B cell (primary cell): ENCODE measurements at regions not wholly inside any gene's neighbourhood (a gene's known extent, or its start where the extent isn't known, plus 50 kb on each side); places are given as distances from the start of the nearest gene placed in this dataset.

Experiments
- ATAC-seq: fragments of 200-7000 bp; cut with Tn5 transposase; one replicate; pipeline ENCODE4 v1.10.0; 2021; ENCODE audit warnings: low read depth, mild to moderate bottlenecking, moderate number of reproducible peaks, moderate library complexity
- CTCF ChIA-PET: fragments of 350-600 bp; sonication (Branson Sonifier 250); formaldehyde crosslinking; loops from one replicate; lab custom pipeline; 2021; ENCODE audit warnings: antibody characterized with exemption, inconsistent platforms; lab: Charles Lee
- POLR2A ChIA-PET: fragments of 350-600 bp; sonication (Branson Sonifier 250); formaldehyde crosslinking; loops from one replicate; lab custom pipeline; 2021; ENCODE audit warnings: antibody characterized with exemption; lab: Charles Lee
- DNase-seq: peaks from one replicate; pipeline ENCODE4 v3.0.0; 2013
- H2AFZ ChIP-seq: 2 replicates; pipeline ENCODE4 v1.6.1; 2012; ENCODE audit warnings: mild to moderate bottlenecking, low read depth, low read length; ENCODE audit not compliant: insufficient read depth, poor library complexity, severe bottlenecking
- H3K27ac ChIP-seq, 2 donors: 1 replicate in 1 of 2; 2 replicates in 1 of 2; pipeline ENCODE4 v1.5.1; 2012 to 2013; ENCODE audit warnings: low read length in 2 of 2, mild to moderate bottlenecking in 2 of 2, moderate library complexity in 1 of 2
- H3K27me3 ChIP-seq, 4 experiments: fragments of 200-600 bp in 1 of 4; sonication (generic) in 1 of 4; replicated peaks in 1 of 4; 1 replicate in 2 of 4; 2 replicates in 2 of 4; pipeline versions ENCODE4 v1.6.1 to v1.7.0; 2013 to 2016; ENCODE audit warnings: low read length in 3 of 4, mild to moderate bottlenecking in 2 of 4, mixed read lengths in 1 of 4, moderate library complexity in 1 of 4; ENCODE audit not compliant: insufficient read depth in 4 of 4, control insufficient read depth in 3 of 4; ENCODE audit errors: control extremely low read depth in 1 of 4
- H3K36me3 ChIP-seq, 2 experiments: replicated peaks in 1 of 2; 1 replicate in 1 of 2; 2 replicates in 1 of 2; pipeline versions ENCODE4 v1.6.1 to v1.7.1; 2013; ENCODE audit warnings: low read length in 1 of 2; ENCODE audit not compliant: insufficient read depth in 2 of 2, control insufficient read depth in 1 of 2; ENCODE audit errors: control extremely low read depth in 1 of 2, extremely low read depth in 1 of 2
- H3K4me1 ChIP-seq, 2 donors: fragments of 200-600 bp in 1 of 2; sonication (generic) in 1 of 2; 1 replicate in 1 of 2; 2 replicates in 1 of 2; pipeline versions ENCODE4 v1.5.1 to v1.6.1; 2013 to 2017; ENCODE audit warnings: low read length in 2 of 2; ENCODE audit not compliant: control insufficient read depth in 2 of 2, insufficient read depth in 2 of 2
- H3K4me2 ChIP-seq: replicated peaks from 2 replicates; pipeline ENCODE3; 2012; ENCODE audit warnings: mild to moderate bottlenecking, low read depth, low read length; ENCODE audit not compliant: poor library complexity, severe bottlenecking
- H3K4me3 ChIP-seq, 5 experiments: fragments of 200-600 bp in 1 of 5; sonication (generic) in 1 of 5; 1 replicate in 3 of 5; 2 replicates in 2 of 5; pipeline versions ENCODE4 v1.5.1 to v1.7.0; 2011 to 2016; ENCODE audit warnings: low read length in 4 of 5, mild to moderate bottlenecking in 4 of 5, low read depth in 2 of 5, control low read depth in 1 of 5, moderate library complexity in 1 of 5; ENCODE audit not compliant: insufficient read depth in 1 of 5; ENCODE audit errors: control extremely low read depth in 1 of 5, extremely low read depth in 1 of 5
- H3K79me2 ChIP-seq: fragments of 200-600 bp; sonication (generic); one replicate; pipeline ENCODE4 v1.6.0; 2016; ENCODE audit warnings: low read length; ENCODE audit not compliant: control insufficient read depth, insufficient read depth
- H3K9ac ChIP-seq: fragments of 200-600 bp; sonication (generic); 2 replicates; pipeline ENCODE4 v1.6.1; 2017; ENCODE audit warnings: mild to moderate bottlenecking, low read length, moderate library complexity
- H3K9me3 ChIP-seq, 3 donors: one replicate each; pipeline versions ENCODE4 v1.6.1 to v1.7.1; 2013; ENCODE audit warnings: low read length in 2 of 3; ENCODE audit not compliant: control insufficient read depth in 2 of 3, insufficient read depth in 1 of 3; ENCODE audit errors: control extremely low read depth in 1 of 3
- H4K20me1 ChIP-seq: 2 replicates; pipeline ENCODE4 v1.6.0; 2012; ENCODE audit warnings: mild to moderate bottlenecking, low read length; ENCODE audit not compliant: insufficient read depth, control insufficient read depth, poor library complexity, severe bottlenecking
- H3K27ac Mint-ChIP-seq: one replicate; pipeline ENCODE4 v1.8.0; 2021; ENCODE audit warnings: mixed read lengths
- H3K27me3 Mint-ChIP-seq: one replicate; pipeline ENCODE4 v1.8.0; 2021; ENCODE audit warnings: mixed read lengths
- H3K4me1 Mint-ChIP-seq: one replicate; pipeline ENCODE4 v1.8.0; 2021; ENCODE audit warnings: mixed read lengths
- H3K4me3 Mint-ChIP-seq: one replicate; pipeline ENCODE4 v1.8.0; 2021; ENCODE audit warnings: mixed read lengths
- H3K9me3 Mint-ChIP-seq: one replicate; pipeline ENCODE4 v1.8.0; 2022; ENCODE audit warnings: mixed read lengths; ENCODE audit not compliant: insufficient read depth
- EZH2 ChIP-seq: IDR thresholded peaks from 2 replicates; pipeline ENCODE4 v1.6.1; 2012; ENCODE audit warnings: borderline replicate concordance, low read depth, mild to moderate bottlenecking, moderate library complexity, low read length; ENCODE audit not compliant: insufficient read depth, poor library complexity, severe bottlenecking
- WGBS: methylation state at CpG from one replicate; pipeline ENCODE4 v1.1.5; 2013; ENCODE audit warnings: missing lambda C conversion rate; ENCODE audit not compliant: insufficient coverage; 5-methylcytosine and 5-hydroxymethylcytosine counted together
- intact Hi-C: fragments of 100-400 bp; cut with micrococcal nuclease; formaldehyde crosslinking; loops from one replicate; pipeline ENCODE4 v1.10.0; 2022
- TF ChIP-seq, protein P1 (sequence below): fragments of 200-600 bp; IDR thresholded peaks from one replicate; pipeline ENCODE4 v1.8.0; 2022; ENCODE audit warnings: antibody characterized with exemption, mild to moderate bottlenecking

GRCh38 chr5:156259618-156260017 is 67.3 kb upstream of the SGCD start:
- DNase-seq, result no peak
- CTCF ChIA-PET, result no interaction called here

DNA sequence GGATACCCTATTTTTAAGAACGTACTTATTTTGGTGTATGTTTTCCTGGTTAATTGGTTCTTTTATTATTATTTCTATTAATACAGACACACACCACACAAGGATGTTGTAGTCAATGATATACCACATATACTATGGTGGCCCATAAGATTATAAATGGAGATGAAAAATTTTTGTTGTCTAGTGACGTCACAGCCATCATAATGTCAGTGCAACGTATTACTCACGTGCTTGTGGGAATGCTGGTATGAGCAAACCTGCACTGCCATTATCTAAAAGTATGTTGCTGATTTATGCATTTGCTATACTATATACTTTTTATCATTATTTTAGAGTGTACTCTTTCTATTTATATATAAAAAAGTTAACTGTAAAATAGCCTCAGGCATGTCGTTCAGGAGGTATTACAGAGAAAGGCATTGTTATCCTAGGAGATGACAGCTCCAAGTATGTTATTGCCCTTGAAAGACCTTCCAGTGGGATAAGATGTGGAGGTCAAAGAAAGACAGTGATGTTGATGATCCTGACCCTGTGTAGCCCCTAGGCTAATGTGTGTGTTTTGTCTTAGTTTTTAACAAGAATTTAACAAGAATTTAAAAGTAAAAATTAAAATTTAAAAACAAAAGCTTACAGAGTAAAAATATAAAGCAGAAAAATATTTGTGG is 65.6 kb upstream of the SGCD start:
- no peaks in the 10 kb centered on the region for H3K79me2 ChIP-seq
- H3K4me3 ChIP-seq, result no peak overlapping the region
- H3K4me1 ChIP-seq, result no peaks in the 10 kb centered on the region
- H3K27ac Mint-ChIP-seq, result no peak overlapping the region
- H3K4me2 ChIP-seq, result no peak overlapping the region
- DNase-seq, result no peak
- H3K36me3 ChIP-seq, result no peaks in the 10 kb centered on the region
- H4K20me1 ChIP-seq, result no peaks in the 10 kb centered on the region
- H3K9me3 ChIP-seq, result no peaks in the 10 kb centered on the region
- H3K9ac ChIP-seq, result no peak overlapping the region
- 86% methylated on average over 1 of the region's 5 CpGs for WGBS
- H3K9me3 Mint-ChIP-seq, result peaks cover 3% of the 10 kb centered on the region
- H2AFZ ChIP-seq, result no peak overlapping the region
- H3K27me3 ChIP-seq, result no peaks in the 10 kb centered on the region
- H3K4me3 Mint-ChIP-seq, result no peak overlapping the region
- no peaks in the 10 kb centered on the region for H3K27me3 Mint-ChIP-seq
- ChIA-PET POLR2A (no interaction called here), CTCF (no interaction called here)
- intact Hi-C loops, result no loop called here
- ATAC-seq, result no peak
- H3K4me1 Mint-ChIP-seq, result no peaks in the 10 kb centered on the region
- H3K27ac ChIP-seq, result no peak overlapping the region
- TF ChIP-seq, protein P1, sequence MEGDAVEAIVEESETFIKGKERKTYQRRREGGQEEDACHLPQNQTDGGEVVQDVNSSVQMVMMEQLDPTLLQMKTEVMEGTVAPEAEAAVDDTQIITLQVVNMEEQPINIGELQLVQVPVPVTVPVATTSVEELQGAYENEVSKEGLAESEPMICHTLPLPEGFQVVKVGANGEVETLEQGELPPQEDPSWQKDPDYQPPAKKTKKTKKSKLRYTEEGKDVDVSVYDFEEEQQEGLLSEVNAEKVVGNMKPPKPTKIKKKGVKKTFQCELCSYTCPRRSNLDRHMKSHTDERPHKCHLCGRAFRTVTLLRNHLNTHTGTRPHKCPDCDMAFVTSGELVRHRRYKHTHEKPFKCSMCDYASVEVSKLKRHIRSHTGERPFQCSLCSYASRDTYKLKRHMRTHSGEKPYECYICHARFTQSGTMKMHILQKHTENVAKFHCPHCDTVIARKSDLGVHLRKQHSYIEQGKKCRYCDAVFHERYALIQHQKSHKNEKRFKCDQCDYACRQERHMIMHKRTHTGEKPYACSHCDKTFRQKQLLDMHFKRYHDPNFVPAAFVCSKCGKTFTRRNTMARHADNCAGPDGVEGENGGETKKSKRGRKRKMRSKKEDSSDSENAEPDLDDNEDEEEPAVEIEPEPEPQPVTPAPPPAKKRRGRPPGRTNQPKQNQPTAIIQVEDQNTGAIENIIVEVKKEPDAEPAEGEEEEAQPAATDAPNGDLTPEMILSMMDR, result no peak
- no peak for TF ChIP-seq EZH2

More at GRCh38 chr5:156259618-156260017, 67.3 kb upstream of the SGCD start:
- H2AFZ ChIP-seq, result no peak overlapping the region
- TF ChIP-seq EZH2, result no peak
- intact Hi-C loops, result no loop called here
- no peaks in the 10 kb centered on the region for H3K27me3 ChIP-seq
- ATAC-seq, result no peak
- Mint-ChIP-seq H3K27me3 (no peaks in the 10 kb centered on the region), H3K4me1 (no peaks in the 10 kb centered on the region), H3K27ac (no peak overlapping the region), H3K9me3 (peaks cover 3% of the 10 kb centered on the region), H3K4me3 (no peak overlapping the region)
- H3K4me3 ChIP-seq, result no peak overlapping the region
- H3K79me2 ChIP-seq, result no peaks in the 10 kb centered on the region
- POLR2A ChIA-PET, result no interaction called here
- H4K20me1 ChIP-seq, result no peaks in the 10 kb centered on the region
- H3K9ac ChIP-seq, result no peak overlapping the region
- H3K36me3 ChIP-seq, result no peaks in the 10 kb centered on the region
- no peak overlapping the region for H3K4me2 ChIP-seq
- no peaks in the 10 kb centered on the region for H3K4me1 ChIP-seq
- no CpG with 5 or more reads among the region's 5 CpGs for WGBS
- H3K27ac ChIP-seq, result no peak overlapping the region
- no peaks in the 10 kb centered on the region for H3K9me3 ChIP-seq
